HEK293 (cell line): ENCODE measurements at regions not wholly inside any gene's neighbourhood (a gene's known extent, or its start where the extent isn't known, plus 50 kb on each side); places are given as distances from the start of the nearest gene placed in this dataset.

Source experiments
- CTCF ChIA-PET: fragments of 350-600 bp; formaldehyde crosslinking; extraction: SDS; loops from one replicate; lab custom pipeline; 2021; ENCODE audit warnings: antibody characterized with exemption; lab: Yijun Ruan, JAX
- POLR2A ChIA-PET: fragments of 300-600 bp; formaldehyde crosslinking; extraction: SDS; loops from one replicate; lab custom pipeline; 2020; ENCODE audit warnings: antibody characterized with exemption, inconsistent platforms; lab: Yijun Ruan, JAX
- H3K27ac ChIP-seq: fragments of 200-500 bp; sonication (Bioruptor generic); 2 replicates; pipeline ENCODE4 v1.5.1; 2014; ENCODE audit warnings: low read depth, low read length, control low read depth, inconsistent platforms; ENCODE audit errors: extremely low read depth
- H3K36me3 ChIP-seq, 2 experiments: fragments of 200-500 bp in 1 of 2; sonication (Bioruptor generic) in 1 of 2; 1 replicate in 1 of 2; 2 replicates in 1 of 2; pipeline ENCODE4 v1.5.1; 2014 to 2017; ENCODE audit warnings: inconsistent platforms in 2 of 2, low read length in 2 of 2; ENCODE audit not compliant: control insufficient read depth in 2 of 2, insufficient read depth in 1 of 2
- H3K4me1 ChIP-seq: fragments of 200-500 bp; sonication (Bioruptor generic); 2 replicates; pipeline ENCODE4 v1.5.1; 2014; ENCODE audit warnings: mild to moderate bottlenecking, low read length, inconsistent platforms; ENCODE audit not compliant: control insufficient read depth, insufficient read depth
- H3K4me3 ChIP-seq: 2 replicates; pipeline ENCODE4 v1.5.1; 2011; ENCODE audit warnings: low read depth, mild to moderate bottlenecking, control low read depth, low read length, moderate library complexity
- H3K9me3 ChIP-seq: fragments of 200-500 bp; sonication (Bioruptor generic); 2 replicates; pipeline ENCODE4 v1.5.1; 2014; ENCODE audit warnings: low read depth, low read length, inconsistent platforms; ENCODE audit not compliant: control insufficient read depth, insufficient read depth
- BCL11A ChIP-seq: fragments of 450-650 bp; formaldehyde crosslinking; IDR thresholded peaks from 2 replicates; pipeline ENCODE4 v1.5.1; 2016; ENCODE audit warnings: low read depth, missing biosample characterization, missing genetic modification characterization
- FEZF1 ChIP-seq: fragments of 450-650 bp; formaldehyde crosslinking; IDR thresholded peaks from 2 replicates; pipeline ENCODE4 v1.5.1; 2016; ENCODE audit warnings: missing biosample characterization, missing genetic modification characterization
- KLF10 ChIP-seq: fragments of 450-650 bp; IDR thresholded peaks from 2 replicates; pipeline ENCODE4 v1.5.1; 2018; ENCODE audit warnings: missing biosample characterization, mild to moderate bottlenecking, missing genetic modification characterization
- OVOL3 ChIP-seq: fragments of 450-650 bp; formaldehyde crosslinking; IDR thresholded peaks from 2 replicates; pipeline ENCODE4 v1.5.1; 2016; ENCODE audit warnings: missing biosample characterization, missing genetic modification characterization
- PRDM6 ChIP-seq: fragments of 450-650 bp; formaldehyde crosslinking; IDR thresholded peaks from 2 replicates; pipeline ENCODE4 v1.5.1; 2017; ENCODE audit warnings: missing biosample characterization, missing genetic modification characterization
- SP7 ChIP-seq: fragments of 450-650 bp; formaldehyde crosslinking; IDR thresholded peaks from 2 replicates; pipeline ENCODE4 v1.5.1; 2016; ENCODE audit warnings: missing biosample characterization, missing genetic modification characterization
- TCF7L2 ChIP-seq: IDR thresholded peaks from 2 replicates; pipeline ENCODE4 v1.6.1; 2011; ENCODE audit warnings: low read depth, mild to moderate bottlenecking, inconsistent platforms, low read length, moderate library complexity, borderline replicate concordance
- YY1 ChIP-seq: fragments of 450-650 bp; formaldehyde crosslinking; IDR thresholded peaks from 2 replicates; pipeline ENCODE4 v1.5.1; 2018; ENCODE audit warnings: missing biosample characterization, missing genetic modification characterization
- ZFP3 ChIP-seq: fragments of 450-650 bp; formaldehyde crosslinking; IDR thresholded peaks from 2 replicates; pipeline ENCODE4 v1.5.1; 2016; ENCODE audit warnings: low read depth, missing biosample characterization, missing genetic modification characterization
- ZIC2 ChIP-seq: fragments of 450-650 bp; formaldehyde crosslinking; IDR thresholded peaks from 2 replicates; pipeline ENCODE4 v1.5.1; 2016; ENCODE audit warnings: missing biosample characterization, missing genetic modification characterization
- ZNF112 ChIP-seq: fragments of 450-650 bp; formaldehyde crosslinking; IDR thresholded peaks from 2 replicates; pipeline ENCODE4 v1.5.0; 2017; ENCODE audit warnings: missing biosample characterization, missing genetic modification characterization
- ZNF114 ChIP-seq: fragments of 450-650 bp; formaldehyde crosslinking; IDR thresholded peaks from 2 replicates; pipeline ENCODE4 v1.5.0; 2017; ENCODE audit warnings: missing biosample characterization, missing genetic modification characterization
- ZNF140 ChIP-seq: fragments of 450-650 bp; formaldehyde crosslinking; IDR thresholded peaks from 2 replicates; pipeline ENCODE4 v1.5.1; 2016; ENCODE audit warnings: missing biosample characterization, missing genetic modification characterization
- ZNF16 ChIP-seq: fragments of 450-650 bp; formaldehyde crosslinking; IDR thresholded peaks from 2 replicates; pipeline ENCODE4 v1.5.1; 2016; ENCODE audit warnings: low read depth, missing biosample characterization, missing genetic modification characterization
- ZNF18 ChIP-seq: fragments of 450-650 bp; formaldehyde crosslinking; IDR thresholded peaks from 2 replicates; pipeline ENCODE4 v1.5.1; 2016; ENCODE audit warnings: missing biosample characterization, missing genetic modification characterization
- ZNF221 ChIP-seq: fragments of 450-650 bp; formaldehyde crosslinking; IDR thresholded peaks from 2 replicates; pipeline ENCODE4 v1.5.1; 2017; ENCODE audit warnings: missing biosample characterization, missing genetic modification characterization, borderline replicate concordance
- ZNF473 ChIP-seq: fragments of 450-650 bp; formaldehyde crosslinking; IDR thresholded peaks from 2 replicates; pipeline ENCODE4 v1.5.1; 2017; ENCODE audit warnings: missing biosample characterization, missing genetic modification characterization
- ZNF48 ChIP-seq: fragments of 450-650 bp; formaldehyde crosslinking; IDR thresholded peaks from 2 replicates; pipeline ENCODE4 v1.5.1; 2016; ENCODE audit warnings: missing biosample characterization, missing genetic modification characterization
- ZNF518A ChIP-seq: fragments of 450-650 bp; formaldehyde crosslinking; conservative IDR thresholded peaks from 2 replicates; pipeline ENCODE4 v1.5.1; 2016; ENCODE audit warnings: low read depth, missing biosample characterization, missing genetic modification characterization
- ZNF530 ChIP-seq: fragments of 450-650 bp; formaldehyde crosslinking; IDR thresholded peaks from 2 replicates; pipeline ENCODE4 v1.5.1; 2016; ENCODE audit warnings: low read depth, missing biosample characterization, missing genetic modification characterization
- ZSCAN16 ChIP-seq: fragments of 450-650 bp; formaldehyde crosslinking; IDR thresholded peaks from 2 replicates; pipeline ENCODE4 v1.5.1; 2016; ENCODE audit warnings: missing biosample characterization, missing genetic modification characterization
- ZSCAN18 ChIP-seq: fragments of 450-650 bp; formaldehyde crosslinking; IDR thresholded peaks from 2 replicates; pipeline ENCODE4 v1.5.1; 2016; ENCODE audit warnings: missing biosample characterization, missing genetic modification characterization

- POLR2A ChIA-PET = no interaction called here
- Histone ChIP-seq H3K36me3 (no peaks in the 10 kb centered on the region), H3K4me1 (no peaks in the 10 kb centered on the region), H3K27ac (no peak overlapping the region), H3K4me3 (no peak overlapping the region), H3K9me3 (no peaks in the 10 kb centered on the region)
- CTCF ChIA-PET = no interaction called here
- no peak for TF ChIP-seq ZNF18 (tag by site-specific recombination)
- no peak for TF ChIP-seq ZIC2 (tag by site-specific recombination)
- no peak for TF ChIP-seq ZNF473
- TF ChIP-seq PRDM6 (tag by site-specific recombination) = no peak
- TF ChIP-seq ZSCAN16 (tag by site-specific recombination) = no peak
- TF ChIP-seq OVOL3 (tag by site-specific recombination) = no peak
- TF ChIP-seq ZNF16 (tag by site-specific recombination) = no peak
These were observed 195.5 kb upstream of the KITLG start for GRCh38 chr12:88775742-88776151.

- H3K9me3 ChIP-seq = no peaks in the 10 kb centered on the region
- CTCF ChIA-PET = interaction anchor here (0.7 kb wide), 1 partner anchor 41 kb away, joined by 3 read pairs; no protein-coding TSS in a partner anchor
- POLR2A ChIA-PET = no interaction called here
These were observed 187.4 kb upstream of the KITLG start for GRCh38 chr12:88767699-88768098.

GRCh38 chr12:88764781-88765480 lies 184.7 kb upstream of the KITLG start:
- Histone ChIP-seq H3K4me1 (no peaks in the 10 kb centered on the region), H3K36me3 (no peaks in the 10 kb centered on the region), H3K9me3 (no peaks in the 10 kb centered on the region), H3K4me3 (no peak overlapping the region), H3K27ac (no peak overlapping the region)
- POLR2A ChIA-PET = no interaction called here
- CTCF ChIA-PET = no interaction called here
- TF ChIP-seq ZNF114 (tag by site-specific recombination) = no peak
- no peak for TF ChIP-seq ZNF530 (tag by site-specific recombination)
- TF ChIP-seq TCF7L2 = no peak
- TF ChIP-seq ZNF518A (tag by site-specific recombination) = no peak
- no peak for TF ChIP-seq KLF10
- no peak for TF ChIP-seq ZNF112 (tag by site-specific recombination)
- no peak for TF ChIP-seq BCL11A (tag by site-specific recombination)
- no peak for TF ChIP-seq ZNF140 (tag by site-specific recombination)
- no peak for TF ChIP-seq ZFP3 (tag by site-specific recombination)

More at GRCh38 chr12:88767699-88768098, 187.4 kb upstream of the KITLG start:
- no peak overlapping the region for H3K4me3 ChIP-seq
- TF ChIP-seq FEZF1 (tag by site-specific recombination) (no peak), YY1 (tag by site-specific recombination) (no peak), ZSCAN18 (tag by site-specific recombination) (no peak), ZNF48 (tag by site-specific recombination) (no peak), SP7 (tag by site-specific recombination) (no peak), ZNF221 (tag by site-specific recombination) (no peak)
- H3K27ac ChIP-seq = no peak overlapping the region
- H3K36me3 ChIP-seq = no peaks in the 10 kb centered on the region
- no peaks in the 10 kb centered on the region for H3K4me1 ChIP-seq
